ENCODE measurements at regions not wholly inside any gene's neighbourhood (a gene's known extent, or its start where the extent isn't known, plus 50 kb on each side); places are given as distances from the start of the nearest gene placed in this dataset.

DNA sequence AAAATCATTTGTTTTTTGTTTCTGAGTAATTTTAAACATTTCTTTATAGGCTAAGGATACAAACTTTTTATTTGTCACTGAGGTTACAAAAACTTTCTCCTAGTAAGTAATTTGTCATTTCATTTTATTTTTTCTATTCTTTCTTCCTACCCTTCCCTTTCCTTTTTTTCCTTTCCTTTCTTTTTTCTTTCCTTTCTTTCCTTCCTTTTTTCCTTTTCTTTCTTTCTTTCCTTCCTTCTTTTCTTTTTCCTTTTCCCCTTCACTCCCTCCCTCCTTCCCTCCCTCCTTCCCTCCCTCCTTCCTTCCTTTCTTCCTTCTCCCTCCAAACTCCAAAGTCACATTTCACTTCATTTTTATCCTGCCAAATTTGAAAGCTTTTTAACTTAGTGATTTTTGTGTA, 115.1 kb upstream of the FAN1 start:
- TF ChIP-seq, protein P1, sequence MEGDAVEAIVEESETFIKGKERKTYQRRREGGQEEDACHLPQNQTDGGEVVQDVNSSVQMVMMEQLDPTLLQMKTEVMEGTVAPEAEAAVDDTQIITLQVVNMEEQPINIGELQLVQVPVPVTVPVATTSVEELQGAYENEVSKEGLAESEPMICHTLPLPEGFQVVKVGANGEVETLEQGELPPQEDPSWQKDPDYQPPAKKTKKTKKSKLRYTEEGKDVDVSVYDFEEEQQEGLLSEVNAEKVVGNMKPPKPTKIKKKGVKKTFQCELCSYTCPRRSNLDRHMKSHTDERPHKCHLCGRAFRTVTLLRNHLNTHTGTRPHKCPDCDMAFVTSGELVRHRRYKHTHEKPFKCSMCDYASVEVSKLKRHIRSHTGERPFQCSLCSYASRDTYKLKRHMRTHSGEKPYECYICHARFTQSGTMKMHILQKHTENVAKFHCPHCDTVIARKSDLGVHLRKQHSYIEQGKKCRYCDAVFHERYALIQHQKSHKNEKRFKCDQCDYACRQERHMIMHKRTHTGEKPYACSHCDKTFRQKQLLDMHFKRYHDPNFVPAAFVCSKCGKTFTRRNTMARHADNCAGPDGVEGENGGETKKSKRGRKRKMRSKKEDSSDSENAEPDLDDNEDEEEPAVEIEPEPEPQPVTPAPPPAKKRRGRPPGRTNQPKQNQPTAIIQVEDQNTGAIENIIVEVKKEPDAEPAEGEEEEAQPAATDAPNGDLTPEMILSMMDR (IDR thresholded peaks at IDR 0.05; ENCODE audit: low read length), result no peak
- TF ChIP-seq EZH2 (optimal IDR thresholded peaks at IDR 0.05; ENCODE audit: low read depth, low read length), result no peak
